ENCODE measurements at regions not wholly inside any gene's neighbourhood (a gene's known extent, or its start where the extent isn't known, plus 50 kb on each side); places are given as distances from the start of the nearest gene placed in this dataset.

DNA sequence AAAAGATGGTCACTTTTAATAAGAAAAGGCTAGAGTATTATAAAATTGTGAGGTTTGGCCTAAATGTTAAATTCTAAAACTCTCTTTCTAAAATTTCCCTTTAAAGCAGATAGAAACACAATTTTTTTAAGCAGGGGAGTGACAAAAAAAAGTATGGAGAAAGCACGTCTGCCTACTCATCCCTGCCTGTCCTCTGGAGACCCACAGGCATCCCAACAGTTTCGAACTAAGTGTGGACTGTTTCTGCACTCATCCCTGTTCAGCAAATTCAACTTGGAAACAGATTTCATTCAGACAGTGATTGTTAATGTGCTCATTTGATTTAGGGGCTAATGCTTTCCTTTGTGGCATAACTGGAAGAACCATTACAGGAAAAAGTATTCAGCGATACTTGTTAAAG is 192.6 kb upstream of the CXCL12 start:
- TF ChIP-seq TAF1 (IDR thresholded peaks at IDR 0.05; ENCODE audit: low read depth) (no peak), CEBPB (IDR thresholded peaks at IDR 0.05) (no peak), RAD21 (IDR thresholded peaks at IDR 0.05; ENCODE audit: low read depth) (no peak), CREB1 (IDR thresholded peaks at IDR 0.05; ENCODE audit: low read depth) (no peak), EP300 (IDR thresholded peaks at IDR 0.05; ENCODE audit: borderline replicate concordance) (no peak), NFIC (IDR thresholded peaks at IDR 0.05) (no peak), FOXM1 (IDR thresholded peaks at IDR 0.05; ENCODE audit: borderline replicate concordance, low read depth) (no peak), EGR1 (IDR thresholded peaks at IDR 0.05) (no peak)
- TF ChIP-seq, protein P1, sequence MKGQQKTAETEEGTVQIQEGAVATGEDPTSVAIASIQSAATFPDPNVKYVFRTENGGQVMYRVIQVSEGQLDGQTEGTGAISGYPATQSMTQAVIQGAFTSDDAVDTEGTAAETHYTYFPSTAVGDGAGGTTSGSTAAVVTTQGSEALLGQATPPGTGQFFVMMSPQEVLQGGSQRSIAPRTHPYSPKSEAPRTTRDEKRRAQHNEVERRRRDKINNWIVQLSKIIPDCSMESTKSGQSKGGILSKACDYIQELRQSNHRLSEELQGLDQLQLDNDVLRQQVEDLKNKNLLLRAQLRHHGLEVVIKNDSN (IDR thresholded peaks at IDR 0.05), result no peak
- TF ChIP-seq, protein P2, sequence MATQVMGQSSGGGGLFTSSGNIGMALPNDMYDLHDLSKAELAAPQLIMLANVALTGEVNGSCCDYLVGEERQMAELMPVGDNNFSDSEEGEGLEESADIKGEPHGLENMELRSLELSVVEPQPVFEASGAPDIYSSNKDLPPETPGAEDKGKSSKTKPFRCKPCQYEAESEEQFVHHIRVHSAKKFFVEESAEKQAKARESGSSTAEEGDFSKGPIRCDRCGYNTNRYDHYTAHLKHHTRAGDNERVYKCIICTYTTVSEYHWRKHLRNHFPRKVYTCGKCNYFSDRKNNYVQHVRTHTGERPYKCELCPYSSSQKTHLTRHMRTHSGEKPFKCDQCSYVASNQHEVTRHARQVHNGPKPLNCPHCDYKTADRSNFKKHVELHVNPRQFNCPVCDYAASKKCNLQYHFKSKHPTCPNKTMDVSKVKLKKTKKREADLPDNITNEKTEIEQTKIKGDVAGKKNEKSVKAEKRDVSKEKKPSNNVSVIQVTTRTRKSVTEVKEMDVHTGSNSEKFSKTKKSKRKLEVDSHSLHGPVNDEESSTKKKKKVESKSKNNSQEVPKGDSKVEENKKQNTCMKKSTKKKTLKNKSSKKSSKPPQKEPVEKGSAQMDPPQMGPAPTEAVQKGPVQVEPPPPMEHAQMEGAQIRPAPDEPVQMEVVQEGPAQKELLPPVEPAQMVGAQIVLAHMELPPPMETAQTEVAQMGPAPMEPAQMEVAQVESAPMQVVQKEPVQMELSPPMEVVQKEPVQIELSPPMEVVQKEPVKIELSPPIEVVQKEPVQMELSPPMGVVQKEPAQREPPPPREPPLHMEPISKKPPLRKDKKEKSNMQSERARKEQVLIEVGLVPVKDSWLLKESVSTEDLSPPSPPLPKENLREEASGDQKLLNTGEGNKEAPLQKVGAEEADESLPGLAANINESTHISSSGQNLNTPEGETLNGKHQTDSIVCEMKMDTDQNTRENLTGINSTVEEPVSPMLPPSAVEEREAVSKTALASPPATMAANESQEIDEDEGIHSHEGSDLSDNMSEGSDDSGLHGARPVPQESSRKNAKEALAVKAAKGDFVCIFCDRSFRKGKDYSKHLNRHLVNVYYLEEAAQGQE (IDR thresholded peaks at IDR 0.05; ENCODE audit: low read depth), result no peak
- TF ChIP-seq, protein P3, sequence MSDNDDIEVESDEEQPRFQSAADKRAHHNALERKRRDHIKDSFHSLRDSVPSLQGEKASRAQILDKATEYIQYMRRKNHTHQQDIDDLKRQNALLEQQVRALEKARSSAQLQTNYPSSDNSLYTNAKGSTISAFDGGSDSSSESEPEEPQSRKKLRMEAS (IDR thresholded peaks at IDR 0.05), result no peak
